ENCODE measurements at regions not wholly inside any gene's neighbourhood (a gene's known extent, or its start where the extent isn't known, plus 50 kb on each side); places are given as distances from the start of the nearest gene placed in this dataset.

GRCh38 chr17:13171790-13172189, 154.0 kb upstream of the ELAC2 start:
- no peak for TF ChIP-seq EZH2 (IDR thresholded peaks at IDR 0.05; ENCODE audit: insufficient read depth, poor library complexity, severe bottlenecking)
- no peak for TF ChIP-seq EZH2phosphoT487 (IDR thresholded peaks at IDR 0.05; ENCODE audit: insufficient read depth, low read depth)

Data from GM23248 (cell line).